ENCODE measurements at regions not wholly inside any gene's neighbourhood (a gene's known extent, or its start where the extent isn't known, plus 50 kb on each side); places are given as distances from the start of the nearest gene placed in this dataset.
"Not testable (repeated sequence)": the region's sequence is repeated elsewhere in the genome, so short reads cannot be mapped to it uniquely, and the experiment has no call there.

- no peak for TF ChIP-seq LEF1 (IDR thresholded peaks at IDR 0.05; ENCODE audit: borderline replicate concordance)
- TF ChIP-seq ELF4 (IDR thresholded peaks at IDR 0.05) = no peak
- TF ChIP-seq BHLHE40 (IDR thresholded peaks at IDR 0.05; ENCODE audit: borderline replicate concordance) = no peak
- no peak for TF ChIP-seq ARNT (IDR thresholded peaks at IDR 0.05)
- no peak for TF ChIP-seq HDGF (IDR thresholded peaks at IDR 0.05; ENCODE audit: borderline replicate concordance)
- no peak for TF ChIP-seq ZNF384 (IDR thresholded peaks at IDR 0.05)
- no peak for DNase-seq (ENCODE audit: extremely low spot score)
- ChIA-PET CTCF (interaction anchor here (0.7 kb wide), 1 partner anchor 404 kb away, joined by 4 read pairs; no protein-coding TSS in a partner anchor), POLR2A (no interaction called here)
Measured at GRCh38 chr13:82477436-82477835, 1404.8 kb downstream of the SLITRK1 start.

GRCh38 chr13:82467626-82468025 lies 1414.6 kb downstream of the SLITRK1 start:
- DNase-seq (ENCODE audit: extremely low spot score) = no peak
- ChIA-PET CTCF (no interaction called here), POLR2A (no interaction called here)

DNA sequence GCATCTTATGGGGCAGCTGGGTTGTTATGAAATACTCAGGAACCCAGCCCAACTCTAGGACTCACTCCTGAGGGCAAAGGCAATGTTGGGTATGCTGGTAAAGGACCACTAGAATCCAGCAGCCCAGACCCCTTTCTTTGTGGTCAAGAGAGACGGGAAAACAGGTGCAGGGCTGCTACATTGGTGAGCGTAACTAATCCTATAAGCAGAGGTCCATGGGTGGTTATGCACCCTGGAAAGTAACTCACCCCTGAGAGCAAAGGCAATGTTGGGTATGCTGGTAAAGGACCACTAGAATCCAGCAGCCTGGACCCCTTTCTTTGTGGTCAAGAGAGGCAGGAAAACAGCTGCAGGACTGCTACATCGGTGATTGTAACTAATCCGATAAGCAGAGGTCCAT lies 1422.7 kb downstream of the SLITRK1 start:
- POLR2A ChIA-PET; CTCF ChIA-PET; DNase-seq (ENCODE audit: extremely low spot score): not testable (repeated sequence)

More at GRCh38 chr13:82467626-82468025, 1414.6 kb downstream of the SLITRK1 start:
- TF ChIP-seq BHLHE40 (IDR thresholded peaks at IDR 0.05; ENCODE audit: borderline replicate concordance) (no peak), ARNT (IDR thresholded peaks at IDR 0.05) (no peak), HDGF (IDR thresholded peaks at IDR 0.05; ENCODE audit: borderline replicate concordance) (no peak), SP1 (IDR thresholded peaks at IDR 0.05) (no peak), L3MBTL2 (conservative IDR thresholded peaks at IDR 0.05) (no peak), FOXK2 (IDR thresholded peaks at IDR 0.05) (no peak), FOXA1 (IDR thresholded peaks at IDR 0.05) (no peak), CTBP1 (IDR thresholded peaks at IDR 0.05; ENCODE audit: borderline replicate concordance) (no peak)

- POLR2A ChIA-PET = no interaction called here
- CTCF ChIA-PET = no interaction called here
- TF ChIP-seq LEF1 (IDR thresholded peaks at IDR 0.05; ENCODE audit: borderline replicate concordance) (no peak), ZNF384 (IDR thresholded peaks at IDR 0.05) (no peak), FOXA1 (IDR thresholded peaks at IDR 0.05) (no peak), FOXM1 (IDR thresholded peaks at IDR 0.05; ENCODE audit: borderline replicate concordance) (no peak), HDGF (IDR thresholded peaks at IDR 0.05; ENCODE audit: borderline replicate concordance) (no peak), TARDBP (IDR thresholded peaks at IDR 0.05) (no peak), ELF4 (IDR thresholded peaks at IDR 0.05) (no peak), FOXK2 (IDR thresholded peaks at IDR 0.05) (no peak), SUZ12 (IDR thresholded peaks at IDR 0.05) (no peak), BHLHE40 (IDR thresholded peaks at IDR 0.05; ENCODE audit: borderline replicate concordance) (no peak), NFRKB (IDR thresholded peaks at IDR 0.05) (no peak), SP1 (IDR thresholded peaks at IDR 0.05) (no peak), ARNT (IDR thresholded peaks at IDR 0.05) (no peak), L3MBTL2 (conservative IDR thresholded peaks at IDR 0.05) (no peak), PKNOX1 (IDR thresholded peaks at IDR 0.05) (no peak)
- no peak for DNase-seq (ENCODE audit: extremely low spot score)
Measured at GRCh38 chr13:82458169-82458568, 1424.1 kb downstream of the SLITRK1 start.

DNA sequence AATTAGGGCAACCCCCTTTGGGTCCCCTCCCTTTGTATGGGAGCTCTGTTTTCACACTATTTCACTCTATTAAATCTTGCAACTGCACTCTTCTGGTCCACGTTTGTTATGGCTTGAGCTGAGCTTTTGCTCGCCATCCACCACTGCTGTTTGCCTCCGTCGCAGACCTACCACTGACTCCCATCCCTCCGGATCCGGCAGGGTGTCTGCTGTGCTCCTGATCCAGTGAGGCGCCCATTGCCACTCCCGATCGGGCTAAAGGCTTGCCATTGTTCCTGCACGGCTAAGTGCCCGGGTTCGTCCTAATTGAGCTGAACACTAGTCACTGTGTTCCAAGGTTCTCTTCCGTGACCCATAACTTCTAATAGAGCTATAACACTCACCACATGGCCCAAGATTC lies 1424.7 kb downstream of the SLITRK1 start:
- DNase-seq (ENCODE audit: extremely low spot score); CTCF ChIA-PET; POLR2A ChIA-PET: not testable (repeated sequence)

DNA sequence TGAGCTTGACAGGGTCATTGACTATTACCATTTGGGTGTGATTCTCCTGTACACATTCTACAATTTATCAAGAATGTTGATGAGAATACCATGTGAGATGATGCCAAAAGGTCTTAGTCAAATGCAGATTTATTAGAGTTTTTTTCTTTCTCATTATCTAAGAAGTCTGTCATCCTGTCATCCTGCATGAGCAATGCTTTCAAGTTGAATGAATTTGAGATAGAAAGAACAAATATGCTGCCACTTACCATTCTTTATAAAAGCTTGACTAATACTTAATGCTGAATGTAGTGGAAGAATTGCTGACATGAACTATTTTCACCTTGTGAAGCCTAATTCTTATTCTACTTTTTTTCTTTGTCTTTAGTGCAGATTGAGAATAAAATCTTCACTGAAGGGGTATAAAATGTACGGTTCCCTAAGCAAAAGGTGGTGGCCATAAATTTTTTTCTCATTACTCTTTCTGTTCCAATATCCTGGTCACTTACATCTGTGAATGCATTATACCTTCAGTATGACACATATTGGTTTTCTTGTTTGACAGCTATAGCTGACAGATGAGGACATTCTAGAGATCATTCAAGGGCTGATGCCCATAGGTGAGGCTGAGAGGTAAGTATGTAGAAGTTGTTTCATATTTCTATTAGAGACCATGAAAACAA lies 1434.7 kb downstream of the SLITRK1 start:
- CTCF ChIA-PET = no interaction called here

GRCh38 chr13:82439159-82439904 lies 1442.9 kb downstream of the SLITRK1 start:
- ChIA-PET POLR2A (no interaction called here), CTCF (no interaction called here)
- no peak for DNase-seq (ENCODE audit: extremely low spot score)
- TF ChIP-seq L3MBTL2 (conservative IDR thresholded peaks at IDR 0.05) (no peak), ARNT (IDR thresholded peaks at IDR 0.05) (no peak), PKNOX1 (IDR thresholded peaks at IDR 0.05) (no peak)

More for the DNA sequence above, 1434.7 kb downstream of the SLITRK1 start:
- no peak for DNase-seq (ENCODE audit: extremely low spot score)
- POLR2A ChIA-PET = no interaction called here
- no peak for TF ChIP-seq TARDBP (IDR thresholded peaks at IDR 0.05)
- TF ChIP-seq PKNOX1 (IDR thresholded peaks at IDR 0.05) = no peak
- TF ChIP-seq SP1 (IDR thresholded peaks at IDR 0.05) = no peak
- no peak for TF ChIP-seq FOXM1 (IDR thresholded peaks at IDR 0.05; ENCODE audit: borderline replicate concordance)
- TF ChIP-seq ELF4 (IDR thresholded peaks at IDR 0.05) = no peak
- TF ChIP-seq LEF1 (IDR thresholded peaks at IDR 0.05; ENCODE audit: borderline replicate concordance) = no peak
- no peak for TF ChIP-seq SUZ12 (IDR thresholded peaks at IDR 0.05)
- TF ChIP-seq FOXK2 (IDR thresholded peaks at IDR 0.05) = no peak
- TF ChIP-seq ZNF384 (IDR thresholded peaks at IDR 0.05) = no peak
